ENCODE measurements at regions not wholly inside any gene's neighbourhood (a gene's known extent, or its start where the extent isn't known, plus 50 kb on each side); places are given as distances from the start of the nearest gene placed in this dataset.

GRCh38 chr11:115887316-115887715 is 383.1 kb upstream of the CADM1 start:
- DNase-seq (ENCODE audit: low spot score) = no peak
- Histone ChIP-seq H3K27ac (no peak overlapping the region), H3K4me1 (replicated peaks) (no peaks in the 10 kb centered on the region), H3K36me3 (no peaks in the 10 kb centered on the region), H3K27me3 (replicated peaks; ENCODE audit: insufficient read depth) (no peaks in the 10 kb centered on the region), H3K9me3 (no peaks in the 10 kb centered on the region), H3K4me3 (no peak overlapping the region)
- WGBS = 79% methylated on average over 13 of the region's 13 CpGs
- TF ChIP-seq POLR2AphosphoS5 (IDR thresholded peaks at IDR 0.05) = no peak
- no peak for TF ChIP-seq CTCF (IDR thresholded peaks at IDR 0.05)
- no peak for TF ChIP-seq POLR2A (IDR thresholded peaks at IDR 0.05)
- intact Hi-C loops (cut with DNase I) = no loop called here

GRCh38 chr11:115886422-115886733 is 382.2 kb upstream of the CADM1 start:
- Histone ChIP-seq H3K9me3 (no peaks in the 10 kb centered on the region), H3K27me3 (replicated peaks; ENCODE audit: insufficient read depth) (no peaks in the 10 kb centered on the region), H3K4me3 (no peak overlapping the region), H3K27ac (no peak overlapping the region), H3K4me1 (replicated peaks) (no peaks in the 10 kb centered on the region), H3K36me3 (no peaks in the 10 kb centered on the region)
- TF ChIP-seq POLR2A (IDR thresholded peaks at IDR 0.05) (no peak), CTCF (IDR thresholded peaks at IDR 0.05) (no peak), POLR2AphosphoS5 (IDR thresholded peaks at IDR 0.05) (no peak)
- intact Hi-C loops (cut with DNase I) = no loop called here
- 87% methylated on average over 5 of the region's 5 CpGs for WGBS
- DNase-seq (ENCODE audit: low spot score) = no peak

- Histone ChIP-seq H3K27ac (no peak overlapping the region), H3K27me3 (replicated peaks; ENCODE audit: insufficient read depth) (no peaks in the 10 kb centered on the region), H3K4me1 (replicated peaks) (no peaks in the 10 kb centered on the region), H3K4me3 (no peak overlapping the region), H3K36me3 (no peaks in the 10 kb centered on the region), H3K9me3 (no peaks in the 10 kb centered on the region)
- WGBS = 69% methylated on average over 8 of the region's 8 CpGs
- intact Hi-C loops (cut with DNase I) = no loop called here
- TF ChIP-seq CTCF (IDR thresholded peaks at IDR 0.05) (no peak), POLR2AphosphoS5 (IDR thresholded peaks at IDR 0.05) (no peak), POLR2A (IDR thresholded peaks at IDR 0.05) (no peak)
- no peak for DNase-seq (ENCODE audit: low spot score)
Measured at GRCh38 chr11:115885535-115886421, 381.6 kb upstream of the CADM1 start.

- H3K36me3 ChIP-seq = no peaks in the 10 kb centered on the region
- WGBS = 67% methylated on average over 5 of the region's 5 CpGs
- no peak overlapping the region for H3K27ac ChIP-seq
- H3K4me1 ChIP-seq (replicated peaks) = no peaks in the 10 kb centered on the region
- TF ChIP-seq POLR2AphosphoS5 (IDR thresholded peaks at IDR 0.05) (no peak), POLR2A (IDR thresholded peaks at IDR 0.05) (no peak), CTCF (IDR thresholded peaks at IDR 0.05) (no peak)
- intact Hi-C loops (cut with DNase I) = no loop called here
- no peak for DNase-seq (ENCODE audit: low spot score)
- H3K4me3 ChIP-seq = no peak overlapping the region
- no peaks in the 10 kb centered on the region for H3K27me3 ChIP-seq (replicated peaks; ENCODE audit: insufficient read depth)
- no peaks in the 10 kb centered on the region for H3K9me3 ChIP-seq
Measured at GRCh38 chr11:115884800-115885534, 380.8 kb upstream of the CADM1 start.

Measured in prostate gland (tissue), 2 donors.